ENCODE measurements at regions not wholly inside any gene's neighbourhood (a gene's known extent, or its start where the extent isn't known, plus 50 kb on each side); places are given as distances from the start of the nearest gene placed in this dataset.

DNA sequence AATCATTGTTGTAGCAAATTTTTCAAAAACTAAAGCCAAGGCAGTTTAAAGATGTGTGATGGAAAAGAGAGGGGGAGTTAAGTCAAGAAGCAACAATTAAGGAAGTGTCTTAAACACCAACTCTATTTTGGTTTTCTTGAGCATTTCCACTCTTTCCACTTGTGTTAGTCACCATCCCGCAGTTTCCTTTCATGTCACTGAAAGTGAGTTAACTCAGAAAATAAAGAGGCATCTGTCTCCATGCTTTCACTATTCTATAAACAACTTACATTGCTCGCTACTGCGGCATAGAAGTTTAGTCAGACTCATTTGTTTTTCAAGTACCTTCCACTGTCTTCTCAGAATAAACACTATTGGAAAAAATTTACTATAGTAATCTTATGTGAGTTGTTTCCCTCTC lies 284.9 kb upstream of the SEMA3D start:
- Histone ChIP-seq H3K79me2 (ENCODE audit: control insufficient read depth, insufficient read depth, low read length) (no peaks in the 10 kb centered on the region), H4K20me1 (ENCODE audit: control insufficient read depth, extremely low read depth, insufficient read depth, low read length) (no peaks in the 10 kb centered on the region), H3K9ac (ENCODE audit: insufficient read depth, low read length) (no peak overlapping the region), H3K27me3 (ENCODE audit: control insufficient read depth, insufficient read depth, low read length) (no peaks in the 10 kb centered on the region), H3K4me3 (replicated peaks in 1 of 4; ENCODE audit: control extremely low read depth in 1 of 4, insufficient read depth in 1 of 4, low read depth in 3 of 4, low read length in 4 of 4) (no peak overlapping the region), H3K36me3 (ENCODE audit: control insufficient read depth, insufficient read depth, low read length) (no peaks in the 10 kb centered on the region), H3K27ac (ENCODE audit: insufficient read depth, low read length) (no peak overlapping the region), H2AFZ (ENCODE audit: low read length) (no peak overlapping the region), H3K4me1 (ENCODE audit: control insufficient read depth, extremely low read depth, insufficient read depth, low read length) (no peaks in the 10 kb centered on the region), H3K9me3 (ENCODE audit: control insufficient read depth, insufficient read depth, low read depth, low read length) (no peaks in the 10 kb centered on the region), H3K4me2 (ENCODE audit: extremely low read depth, insufficient read depth, low read length) (peak overlapping the region; percentile 21)
- peak; percentile 76 to 90 for DNase-seq (ENCODE audit: low read depth in 2 of 2)
- TF ChIP-seq, protein P1, sequence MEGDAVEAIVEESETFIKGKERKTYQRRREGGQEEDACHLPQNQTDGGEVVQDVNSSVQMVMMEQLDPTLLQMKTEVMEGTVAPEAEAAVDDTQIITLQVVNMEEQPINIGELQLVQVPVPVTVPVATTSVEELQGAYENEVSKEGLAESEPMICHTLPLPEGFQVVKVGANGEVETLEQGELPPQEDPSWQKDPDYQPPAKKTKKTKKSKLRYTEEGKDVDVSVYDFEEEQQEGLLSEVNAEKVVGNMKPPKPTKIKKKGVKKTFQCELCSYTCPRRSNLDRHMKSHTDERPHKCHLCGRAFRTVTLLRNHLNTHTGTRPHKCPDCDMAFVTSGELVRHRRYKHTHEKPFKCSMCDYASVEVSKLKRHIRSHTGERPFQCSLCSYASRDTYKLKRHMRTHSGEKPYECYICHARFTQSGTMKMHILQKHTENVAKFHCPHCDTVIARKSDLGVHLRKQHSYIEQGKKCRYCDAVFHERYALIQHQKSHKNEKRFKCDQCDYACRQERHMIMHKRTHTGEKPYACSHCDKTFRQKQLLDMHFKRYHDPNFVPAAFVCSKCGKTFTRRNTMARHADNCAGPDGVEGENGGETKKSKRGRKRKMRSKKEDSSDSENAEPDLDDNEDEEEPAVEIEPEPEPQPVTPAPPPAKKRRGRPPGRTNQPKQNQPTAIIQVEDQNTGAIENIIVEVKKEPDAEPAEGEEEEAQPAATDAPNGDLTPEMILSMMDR (conservative IDR thresholded peaks at IDR 0.05 in 1 of 2, IDR thresholded peaks at IDR 0.05 in 1 of 2; ENCODE audit: low read depth in 1 of 2, low read length in 2 of 2) = no peak
- TF ChIP-seq EZH2 (IDR thresholded peaks at IDR 0.05; ENCODE audit: low read length, missing control alignments) = no peak

DNA sequence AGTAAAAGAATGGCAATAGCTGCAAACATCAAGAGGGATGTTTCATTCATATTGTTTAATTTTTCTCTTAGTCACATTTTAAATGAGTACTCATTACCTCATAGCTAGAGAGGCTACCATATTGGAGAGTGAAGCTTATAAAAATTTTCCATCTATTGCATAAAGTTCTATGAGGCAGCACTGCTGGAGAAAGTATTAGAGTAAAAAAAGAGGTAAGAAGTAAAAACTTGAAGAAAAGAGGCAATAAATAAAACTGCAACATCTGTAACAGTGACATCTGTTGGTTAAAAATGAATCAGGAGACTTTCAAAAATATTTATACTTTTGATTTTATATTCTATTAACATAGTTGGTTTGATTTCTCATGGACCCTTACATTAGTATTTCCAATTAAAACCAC lies 284.5 kb upstream of the SEMA3D start:
- H4K20me1 ChIP-seq (ENCODE audit: control insufficient read depth, extremely low read depth, insufficient read depth, low read length) = no peaks in the 10 kb centered on the region
- no peaks in the 10 kb centered on the region for H3K79me2 ChIP-seq (ENCODE audit: control insufficient read depth, insufficient read depth, low read length)
- no peak overlapping the region for H3K27ac ChIP-seq (ENCODE audit: insufficient read depth, low read length)
- no peak overlapping the region for H3K4me2 ChIP-seq (ENCODE audit: extremely low read depth, insufficient read depth, low read length)
- no peak overlapping the region for H3K4me3 ChIP-seq (replicated peaks in 1 of 4; ENCODE audit: control extremely low read depth in 1 of 4, insufficient read depth in 1 of 4, low read depth in 3 of 4, low read length in 4 of 4)
- H3K27me3 ChIP-seq (ENCODE audit: control insufficient read depth, insufficient read depth, low read length) = no peaks in the 10 kb centered on the region
- no peaks in the 10 kb centered on the region for H3K9me3 ChIP-seq (ENCODE audit: control insufficient read depth, insufficient read depth, low read depth, low read length)
- H3K4me1 ChIP-seq (ENCODE audit: control insufficient read depth, extremely low read depth, insufficient read depth, low read length) = no peaks in the 10 kb centered on the region
- no peaks in the 10 kb centered on the region for H3K36me3 ChIP-seq (ENCODE audit: control insufficient read depth, insufficient read depth, low read length)
- DNase-seq (ENCODE audit: low read depth in 2 of 2) = peak in 1 of 2 donors; percentile 26
- TF ChIP-seq, protein P1 (conservative IDR thresholded peaks at IDR 0.05 in 1 of 2, IDR thresholded peaks at IDR 0.05 in 1 of 2; ENCODE audit: low read depth in 1 of 2, low read length in 2 of 2) = no peak
- no peak for TF ChIP-seq EZH2 (IDR thresholded peaks at IDR 0.05; ENCODE audit: low read length, missing control alignments)
- no peak overlapping the region for H2AFZ ChIP-seq (ENCODE audit: low read length)
- H3K9ac ChIP-seq (ENCODE audit: insufficient read depth, low read length) = no peak overlapping the region

DNA sequence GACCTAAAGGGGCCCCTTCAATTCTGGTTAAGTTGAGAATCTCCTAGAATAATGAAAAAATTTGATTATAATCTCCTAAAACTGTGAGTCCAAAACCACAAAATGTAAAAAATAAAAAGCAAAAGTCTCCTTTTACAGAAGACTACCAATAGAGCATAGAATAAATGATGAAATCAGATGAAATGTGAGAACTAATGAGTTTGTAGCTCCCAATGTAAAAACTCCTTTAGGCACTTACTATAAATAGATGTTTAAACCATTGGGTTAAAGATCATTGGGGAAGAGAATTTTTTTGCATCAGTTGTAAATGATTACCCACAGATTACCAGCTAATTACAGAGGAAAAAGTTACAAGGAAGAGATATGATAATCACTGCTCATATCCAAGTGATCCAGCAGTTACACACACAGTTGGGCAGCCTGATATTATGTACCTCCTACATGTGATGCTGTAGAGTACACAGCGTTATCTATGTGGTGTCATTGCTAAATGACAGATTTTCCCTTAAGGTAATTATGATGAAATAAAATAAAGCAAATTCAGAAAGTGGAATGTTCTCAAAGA lies 282.7 kb upstream of the SEMA3D start:
- DNase-seq (ENCODE audit: low read depth in 2 of 2) = peak; percentile 26 to 83
- Histone ChIP-seq H3K9me3 (ENCODE audit: control insufficient read depth, insufficient read depth, low read depth, low read length) (no peaks in the 10 kb centered on the region), H4K20me1 (ENCODE audit: control insufficient read depth, extremely low read depth, insufficient read depth, low read length) (no peaks in the 10 kb centered on the region), H3K27me3 (ENCODE audit: control insufficient read depth, insufficient read depth, low read length) (no peaks in the 10 kb centered on the region), H3K4me1 (ENCODE audit: control insufficient read depth, extremely low read depth, insufficient read depth, low read length) (no peaks in the 10 kb centered on the region), H3K27ac (ENCODE audit: insufficient read depth, low read length) (no peak overlapping the region), H3K36me3 (ENCODE audit: control insufficient read depth, insufficient read depth, low read length) (no peaks in the 10 kb centered on the region), H3K9ac (ENCODE audit: insufficient read depth, low read length) (no peak overlapping the region), H3K4me2 (ENCODE audit: extremely low read depth, insufficient read depth, low read length) (no peak overlapping the region), H3K79me2 (ENCODE audit: control insufficient read depth, insufficient read depth, low read length) (no peaks in the 10 kb centered on the region), H3K4me3 (replicated peaks in 1 of 4; ENCODE audit: control extremely low read depth in 1 of 4, insufficient read depth in 1 of 4, low read depth in 3 of 4, low read length in 4 of 4) (no peak overlapping the region), H2AFZ (ENCODE audit: low read length) (no peak overlapping the region)
- TF ChIP-seq EZH2 (IDR thresholded peaks at IDR 0.05; ENCODE audit: low read length, missing control alignments) = no peak
- TF ChIP-seq, protein P1 (conservative IDR thresholded peaks at IDR 0.05 in 1 of 2, IDR thresholded peaks at IDR 0.05 in 1 of 2; ENCODE audit: low read depth in 1 of 2, low read length in 2 of 2) = no peak
